Retinal pigment epithelial cell (primary cell): ENCODE measurements at regions not wholly inside any gene's neighbourhood (a gene's known extent, or its start where the extent isn't known, plus 50 kb on each side); places are given as distances from the start of the nearest gene placed in this dataset.
"Not testable (repeated sequence)": the region's sequence is repeated elsewhere in the genome, so short reads cannot be mapped to it uniquely, and the experiment has no call there.

Experiments used
- DNase-seq: peaks from one replicate; pipeline ENCODE4 v3.0.0-alpha.2; 2010; ENCODE audit warnings: low read depth
- H3K4me3 ChIP-seq: 2 replicates; pipeline ENCODE4 v1.5.1; 2011; ENCODE audit warnings: mild to moderate bottlenecking, low read length, control low read depth, moderate library complexity
- CTCF ChIP-seq: conservative IDR thresholded peaks from 2 replicates; pipeline ENCODE4 v1.5.1; 2011; ENCODE audit warnings: low read depth, low read length, control low read depth, inconsistent platforms

- no peak overlapping the region for H3K4me3 ChIP-seq
- DNase-seq: no peak
- no peak for TF ChIP-seq CTCF
Observed at GRCh38 chr13:89375839-89376238, 1704.7 kb downstream of the SLITRK5 start.

- H3K4me3 ChIP-seq: no peak overlapping the region
- no peak for TF ChIP-seq CTCF
- peak; percentile 13 for DNase-seq
Observed at GRCh38 chr13:89380101-89380500, 1708.9 kb downstream of the SLITRK5 start.

- no peak for DNase-seq
- TF ChIP-seq CTCF: no peak
Observed at GRCh38 chr13:89382981-89383380, 1711.8 kb downstream of the SLITRK5 start.

GRCh38 chr13:89383891-89384290, 1712.7 kb downstream of the SLITRK5 start:
- no peak for TF ChIP-seq CTCF
- DNase-seq: no peak
- no peak overlapping the region for H3K4me3 ChIP-seq

More at GRCh38 chr13:89382981-89383380, 1711.8 kb downstream of the SLITRK5 start:
- H3K4me3 ChIP-seq: no peak overlapping the region

GRCh38 chr13:89393758-89394304, 1722.7 kb downstream of the SLITRK5 start:
- no peak overlapping the region for H3K4me3 ChIP-seq
- DNase-seq: no peak
- no peak for TF ChIP-seq CTCF

GRCh38 chr13:89401264-89401675, 1730.1 kb downstream of the SLITRK5 start:
- DNase-seq: peak; percentile 32
- no peak overlapping the region for H3K4me3 ChIP-seq
- TF ChIP-seq CTCF: no peak

- TF ChIP-seq CTCF: no peak
- no peak overlapping the region for H3K4me3 ChIP-seq
- DNase-seq: no peak
Observed at GRCh38 chr13:89402211-89402610, 1731.0 kb downstream of the SLITRK5 start.

- not testable (repeated sequence) for H3K4me3 ChIP-seq, DNase-seq
Observed at GRCh38 chr13:89406096-89406495, 1734.9 kb downstream of the SLITRK5 start.
